GM04503 (cell line): ENCODE measurements at regions not wholly inside any gene's neighbourhood (a gene's known extent, or its start where the extent isn't known, plus 50 kb on each side); places are given as distances from the start of the nearest gene placed in this dataset.
"Not testable (repeated sequence)": the region's sequence is repeated elsewhere in the genome, so short reads cannot be mapped to it uniquely, and the experiment has no call there.

Experiments
- DNase-seq: peaks from one replicate; pipeline ENCODE4 v3.0.0-alpha.2; 2012; ENCODE audit warnings: low read depth

GRCh38 chrX:1778817-1779216, 164.0 kb downstream of the ASMT start:
- no peak for DNase-seq

- no peak for DNase-seq
Measured at GRCh38 chrX:1779626-1780025, 164.8 kb downstream of the ASMT start.

- no peak for DNase-seq
Measured at GRCh38 chrX:1781766-1782165, 166.9 kb downstream of the ASMT start.

GRCh38 chrX:1784773-1785172, 169.9 kb downstream of the ASMT start:
- no peak for DNase-seq

- no peak for DNase-seq
Measured at GRCh38 chrX:1788300-1788911, 173.5 kb downstream of the ASMT start.

- no peak for DNase-seq
Measured at GRCh38 chrX:1792636-1793035, 177.8 kb downstream of the ASMT start.

DNA sequence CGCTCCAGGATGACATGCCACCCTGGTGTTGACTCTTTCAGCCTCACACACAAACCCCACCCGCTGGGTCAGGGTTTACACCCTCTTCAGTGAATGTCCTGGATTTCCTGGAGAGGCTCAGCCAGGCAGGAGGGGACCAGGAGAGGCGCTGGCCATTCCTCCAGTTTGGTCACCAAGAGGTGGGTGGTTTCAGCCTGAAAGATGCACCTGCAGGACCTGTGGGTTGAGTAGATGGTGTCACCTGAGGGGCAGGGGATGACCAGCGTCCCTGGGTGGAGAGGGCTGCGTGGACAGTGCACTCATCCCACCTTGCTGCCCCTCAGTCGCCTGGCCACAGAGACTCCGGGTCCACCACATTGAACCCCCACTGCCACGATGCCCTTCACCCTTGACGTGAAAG, 179.7 kb downstream of the ASMT start:
- DNase-seq = no peak

- DNase-seq = no peak
Measured at GRCh38 chrX:1802912-1803311, 188.1 kb downstream of the ASMT start.

GRCh38 chrX:1803741-1804140, 188.9 kb downstream of the ASMT start:
- DNase-seq = no peak

DNA sequence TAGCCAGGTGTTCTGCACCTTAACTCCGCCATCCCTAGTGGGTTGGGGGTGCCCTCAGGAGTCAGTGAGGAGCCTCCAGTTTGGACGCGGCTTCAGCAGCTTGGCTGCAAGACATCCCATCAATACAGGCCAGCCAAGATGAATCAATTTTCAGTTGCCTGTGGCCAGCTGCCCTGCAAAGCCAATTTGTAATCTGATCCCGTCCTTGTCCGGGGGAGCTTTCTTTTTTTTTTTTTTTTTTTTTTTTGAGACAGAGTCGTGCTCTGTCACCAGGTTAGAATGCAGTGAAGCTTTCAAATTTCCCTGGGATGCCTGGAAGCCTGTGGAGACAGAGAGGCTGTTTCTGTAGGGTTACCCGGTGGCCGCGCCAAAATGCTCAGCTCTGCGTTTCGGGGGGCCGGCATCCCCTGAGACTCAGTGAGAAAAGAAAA, 192.5 kb downstream of the ASMT start:
- peak; percentile 5 for DNase-seq

- DNase-seq = no peak
Measured at GRCh38 chrX:1809581-1809980, 194.7 kb downstream of the ASMT start.

- DNase-seq = no peak
Measured at GRCh38 chrX:1813809-1814208, 198.9 kb downstream of the ASMT start.

DNA sequence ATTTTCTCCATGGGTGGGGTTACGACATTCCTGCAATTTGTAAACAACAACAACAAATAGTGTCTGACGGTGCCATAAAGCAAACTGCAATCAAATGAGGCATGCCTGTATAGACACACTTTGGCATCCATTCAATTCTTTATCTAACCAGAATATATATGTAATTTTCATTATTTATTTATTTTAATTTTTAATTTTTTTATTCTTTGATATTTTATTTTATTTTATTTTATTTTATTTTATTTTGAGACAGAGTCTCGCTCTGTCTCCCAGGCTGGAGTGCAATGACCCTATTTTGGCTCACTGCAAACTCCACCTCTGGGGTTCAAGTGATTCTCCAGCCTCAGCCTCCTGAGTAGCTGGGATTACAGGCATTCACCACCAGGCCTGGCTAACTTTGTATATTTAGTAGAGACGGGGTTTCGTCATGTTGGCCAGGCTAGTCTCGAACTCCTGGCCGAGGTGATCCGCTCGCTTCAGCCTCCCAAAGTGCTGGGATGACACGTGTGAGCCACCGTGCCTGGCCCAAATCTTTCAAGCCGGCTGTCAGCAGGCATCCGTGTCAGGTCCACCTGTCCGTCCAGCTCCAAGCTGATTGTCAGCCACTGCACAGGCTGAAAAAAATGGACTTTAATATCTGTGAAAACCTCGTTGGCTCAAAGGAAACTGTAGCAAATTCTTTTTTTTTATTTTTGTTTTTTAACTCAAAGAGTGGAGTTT, 200.8 kb downstream of the ASMT start:
- DNase-seq = no peak

DNA sequence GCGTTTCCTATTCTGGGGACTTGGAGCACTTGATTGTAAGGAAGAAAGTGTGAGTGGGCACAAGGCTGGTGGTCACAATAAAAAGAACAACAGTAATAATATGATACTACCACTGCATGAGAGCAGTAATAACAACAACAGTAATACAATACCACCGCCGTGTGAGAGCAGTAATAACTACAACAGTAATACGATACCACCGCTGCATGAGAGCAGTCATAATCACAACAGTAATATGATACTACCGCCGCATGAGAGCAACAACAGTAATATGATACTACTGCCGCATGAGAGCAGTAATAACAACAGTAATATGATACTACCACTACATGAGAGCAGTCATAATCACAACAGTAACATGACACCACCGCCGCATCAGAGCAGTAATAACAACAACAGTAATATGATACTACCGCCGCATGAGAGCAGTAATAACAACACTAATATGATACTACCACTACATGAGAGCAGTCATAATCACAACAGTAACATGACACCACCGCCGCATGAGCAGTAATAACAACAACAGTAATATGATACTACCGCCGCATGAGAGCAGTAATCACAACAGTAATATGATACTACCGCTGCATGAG, 201.6 kb downstream of the ASMT start:
- DNase-seq = not testable (repeated sequence)

- no peak for DNase-seq
Measured at GRCh38 chrX:1821846-1822245, 207.0 kb downstream of the ASMT start.

DNA sequence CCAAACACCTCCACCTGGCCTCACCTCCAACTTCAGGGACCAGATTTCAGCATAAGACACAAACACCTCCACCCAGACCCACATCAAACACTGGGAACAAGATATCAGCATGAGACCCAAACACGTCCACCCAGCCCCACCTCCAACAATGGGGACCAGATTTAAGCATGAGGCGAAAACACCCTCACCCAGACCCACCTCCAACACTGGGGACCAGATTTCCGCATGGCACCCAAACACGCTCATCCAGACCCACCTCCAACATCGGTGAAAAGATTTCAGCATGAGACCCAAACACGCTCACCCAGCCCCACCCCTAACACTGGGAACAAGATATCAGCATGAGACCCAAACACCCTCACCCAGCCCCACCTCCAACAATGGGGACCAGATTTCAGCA, 210.0 kb downstream of the ASMT start:
- DNase-seq = no peak

GRCh38 chrX:1833656-1834360, 218.9 kb downstream of the ASMT start:
- no peak for DNase-seq

- DNase-seq = no peak
Measured at GRCh38 chrX:1835056-1835455, 220.2 kb downstream of the ASMT start.

DNA sequence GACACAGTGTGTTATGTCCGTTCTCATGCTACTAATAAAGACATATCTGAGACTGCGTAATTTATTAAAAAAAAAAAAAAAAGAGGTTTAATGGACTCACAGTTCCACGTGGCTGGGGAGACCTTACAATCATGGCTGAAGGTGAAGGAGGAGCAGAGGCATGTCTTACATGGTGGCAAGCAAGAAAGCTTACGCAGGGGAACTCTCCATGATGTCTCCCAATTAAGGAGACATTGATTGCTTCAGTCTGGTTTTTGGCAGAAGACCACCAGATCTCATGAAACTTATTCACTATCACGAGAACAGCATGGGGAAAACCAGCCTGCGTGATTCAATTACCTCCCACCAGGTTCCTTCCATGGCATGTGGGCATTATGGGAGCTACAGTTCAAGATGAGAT, 221.8 kb downstream of the ASMT start:
- no peak for DNase-seq

GRCh38 chrX:1841746-1842145, 226.9 kb downstream of the ASMT start:
- DNase-seq = no peak

GRCh38 chrX:1847000-1847399, 232.1 kb downstream of the ASMT start:
- DNase-seq = not testable (repeated sequence)

DNA sequence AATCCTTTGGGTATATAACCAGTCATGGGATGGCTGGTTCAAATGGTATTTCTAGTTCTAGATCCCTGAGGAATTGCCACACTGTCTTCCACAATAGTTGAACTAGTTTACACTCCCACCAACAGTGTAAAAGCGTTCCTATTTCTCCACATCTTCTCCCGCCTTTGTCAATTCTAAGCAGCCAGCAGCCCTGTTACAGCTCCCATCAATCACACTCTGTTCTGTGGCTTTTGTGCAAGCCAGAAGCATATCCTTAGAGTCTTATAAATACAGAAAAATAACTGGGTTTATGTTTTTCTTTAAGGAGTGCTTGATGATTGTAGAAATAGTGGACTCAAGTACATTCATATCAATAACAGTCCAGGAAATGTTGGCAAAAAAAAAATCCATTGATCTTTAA, 232.9 kb downstream of the ASMT start:
- DNase-seq = not testable (repeated sequence)

DNA sequence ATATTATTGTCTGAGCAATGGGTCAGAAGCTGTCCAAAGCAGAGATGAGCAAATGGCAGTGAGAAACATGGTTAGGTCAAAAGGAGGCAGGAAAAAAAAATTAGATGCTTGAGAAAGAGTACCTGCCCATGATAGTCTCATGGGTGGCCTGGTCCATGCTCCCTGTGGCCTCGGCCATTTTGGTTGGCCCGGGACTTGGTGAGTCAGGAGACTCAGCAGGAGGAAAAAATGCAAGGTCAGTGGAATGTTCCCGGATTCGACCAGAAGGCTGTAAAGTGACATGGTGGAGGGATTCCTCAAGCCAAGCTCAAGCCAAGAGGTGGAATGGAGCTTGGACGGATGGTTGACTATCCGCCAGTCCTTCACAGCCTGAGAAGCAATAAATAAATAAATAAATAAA, 236.7 kb downstream of the ASMT start:
- DNase-seq = no peak
